GM23338 (cell line): ENCODE measurements at regions not wholly inside any gene's neighbourhood (a gene's known extent, or its start where the extent isn't known, plus 50 kb on each side); places are given as distances from the start of the nearest gene placed in this dataset.

Experiments used
- ATAC-seq: fragments of 200-7000 bp; cut with Tn5 transposase; 3 replicates; pipeline ENCODE4 v1.9.1; 2020
- DNase-seq: peaks from one replicate; pipeline ENCODE4 v3.0.0-alpha.2; 2015; ENCODE audit warnings: low spot score
- H2AFZ ChIP-seq: fragments of 200-600 bp; sonication (generic); 2 replicates; pipeline ENCODE4 v1.8.0; 2016; ENCODE audit warnings: antibody characterized with exemption, mild to moderate bottlenecking, moderate library complexity
- H3F3A ChIP-seq: fragments of 200-600 bp; sonication (generic); replicated peaks from 2 replicates; pipeline ENCODE4 v1.8.0; 2017; ENCODE audit warnings: antibody characterized with exemption, mixed run types, low read depth
- H3K27ac ChIP-seq: fragments of 200-600 bp; sonication (generic); 2 replicates; pipeline ENCODE4 v1.6.1; 2016; ENCODE audit warnings: low read depth
- H3K27me3 ChIP-seq: fragments of 200-600 bp; sonication (generic); 2 replicates; pipeline ENCODE4 v1.8.0; 2016; ENCODE audit warnings: mild to moderate bottlenecking, mixed run types, moderate library complexity; ENCODE audit not compliant: insufficient read depth
- H3K36me3 ChIP-seq: fragments of 200-600 bp; sonication (generic); 2 replicates; pipeline ENCODE4 v1.8.0; 2016; ENCODE audit warnings: mild to moderate bottlenecking; ENCODE audit not compliant: insufficient read depth
- H3K4me1 ChIP-seq: fragments of 200-600 bp; sonication (generic); 2 replicates; pipeline ENCODE4 v1.8.0; 2016; ENCODE audit warnings: mild to moderate bottlenecking, moderate library complexity; ENCODE audit not compliant: insufficient read depth
- H3K4me2 ChIP-seq: fragments of 200-600 bp; sonication (generic); 2 replicates; pipeline ENCODE4 v1.7.1; 2017; ENCODE audit warnings: mixed run types
- H3K4me3 ChIP-seq: fragments of 200-600 bp; sonication (generic); 2 replicates; pipeline ENCODE4 v1.6.1; 2016; ENCODE audit warnings: mixed run types
- H3K79me2 ChIP-seq: fragments of 200-600 bp; sonication (generic); replicated peaks from 2 replicates; pipeline ENCODE4 v1.8.0; 2017; ENCODE audit warnings: mild to moderate bottlenecking; ENCODE audit not compliant: insufficient read depth
- H3K9me2 ChIP-seq: fragments of 200-600 bp; sonication (generic); 2 replicates; pipeline ENCODE4 v1.8.0; 2017; ENCODE audit not compliant: insufficient read depth
- H4K20me1 ChIP-seq: fragments of 200-600 bp; sonication (generic); replicated peaks from 2 replicates; pipeline ENCODE4 v1.8.0; 2017; ENCODE audit warnings: mild to moderate bottlenecking; ENCODE audit not compliant: insufficient read depth
- H3K27ac Mint-ChIP-seq: 2 replicates; pipeline ENCODE4 v1.8.0; 2020; ENCODE audit warnings: inconsistent platforms, mild to moderate bottlenecking, moderate library complexity, mixed read lengths
- H3K27me3 Mint-ChIP-seq: 3 replicates; pipeline ENCODE4 v1.8.0; 2022; ENCODE audit warnings: low read depth, mild to moderate bottlenecking, moderate library complexity, mixed read lengths, inconsistent platforms; ENCODE audit not compliant: insufficient read depth, poor library complexity
- H3K36me3 Mint-ChIP-seq: 3 replicates; pipeline ENCODE4 v1.8.0; 2021; ENCODE audit warnings: low read depth, mild to moderate bottlenecking, inconsistent platforms, moderate library complexity, mixed read lengths
- H3K4me1 Mint-ChIP-seq: 3 replicates; pipeline ENCODE4 v1.8.0; 2020; ENCODE audit warnings: mild to moderate bottlenecking, inconsistent platforms, mixed read lengths
- H3K4me3 Mint-ChIP-seq: 3 replicates; pipeline ENCODE4 v1.8.0; 2021; ENCODE audit warnings: moderate library complexity, mild to moderate bottlenecking, inconsistent platforms, mixed read lengths
- H3K9me3 Mint-ChIP-seq: 3 replicates; pipeline ENCODE4 v1.8.0; 2020; ENCODE audit warnings: moderate library complexity, mild to moderate bottlenecking, inconsistent platforms, mixed read lengths
- EZH2 ChIP-seq: fragments of 200-600 bp; sonication (generic); IDR thresholded peaks from one replicate; pipeline ENCODE4 v1.8.0; 2017; ENCODE audit warnings: antibody characterized with exemption, mild to moderate bottlenecking, low read depth; ENCODE audit not compliant: unreplicated experiment
- EZH2phosphoT487 ChIP-seq: fragments of 200-600 bp; sonication (generic); IDR thresholded peaks from one replicate; pipeline ENCODE4 v1.8.1; 2018; ENCODE audit warnings: antibody characterized with exemption; ENCODE audit not compliant: unreplicated experiment
- JUNB ChIP-seq: IDR thresholded peaks from one replicate; pipeline ENCODE4 v1.6.1; 2016; ENCODE audit warnings: antibody characterized with exemption; ENCODE audit not compliant: unreplicated experiment
- ZNF114 ChIP-seq: fragments of 250-450 bp; sonication (Bioruptor Pico); IDR thresholded peaks from 2 replicates; pipeline ENCODE4 v1.5.0; 2020; ENCODE audit warnings: mild to moderate bottlenecking, moderate library complexity
- ZNF331 ChIP-seq: fragments of 250-450 bp; sonication (Bioruptor Pico); IDR thresholded peaks from 2 replicates; pipeline ENCODE4 v1.5.0; 2020; ENCODE audit warnings: low read depth, mild to moderate bottlenecking, moderate library complexity
- ZNF462 ChIP-seq: fragments of 250-450 bp; sonication (Bioruptor Pico); IDR thresholded peaks from 2 replicates; pipeline ENCODE4 v1.5.0; 2020; ENCODE audit warnings: mild to moderate bottlenecking, moderate library complexity
- TF ChIP-seq, protein P1 (sequence below), 2 experiments: fragments of 200-600 bp in 1 of 2; sonication (generic) in 1 of 2; conservative IDR thresholded peaks; 2 replicates each; pipeline versions ENCODE4 v1.5.1 to v1.6.1; 2016 to 2017; ENCODE audit warnings: antibody characterized with exemption in 2 of 2, low read depth in 2 of 2, mild to moderate bottlenecking in 2 of 2, moderate library complexity in 1 of 2

DNA sequence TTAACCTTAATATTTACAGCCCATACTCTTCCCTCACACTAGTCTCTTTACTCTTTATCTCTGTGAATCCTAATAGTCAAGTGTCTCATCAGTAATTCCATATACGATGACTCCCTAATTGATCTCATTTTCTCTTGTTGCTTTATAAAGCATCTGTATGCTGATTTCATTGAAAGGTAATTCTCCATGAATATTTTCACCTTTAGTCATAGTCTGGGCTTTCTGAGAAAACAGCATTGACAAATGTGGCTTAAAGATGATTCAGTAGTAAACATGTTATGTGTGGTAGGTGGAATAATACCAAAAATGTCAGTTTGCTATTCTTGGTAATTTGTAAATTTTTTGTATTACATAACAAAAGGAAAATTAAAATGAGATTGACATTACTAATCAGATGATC is 1176.5 kb downstream of the NCAM2 start:
- TF ChIP-seq, protein P1, sequence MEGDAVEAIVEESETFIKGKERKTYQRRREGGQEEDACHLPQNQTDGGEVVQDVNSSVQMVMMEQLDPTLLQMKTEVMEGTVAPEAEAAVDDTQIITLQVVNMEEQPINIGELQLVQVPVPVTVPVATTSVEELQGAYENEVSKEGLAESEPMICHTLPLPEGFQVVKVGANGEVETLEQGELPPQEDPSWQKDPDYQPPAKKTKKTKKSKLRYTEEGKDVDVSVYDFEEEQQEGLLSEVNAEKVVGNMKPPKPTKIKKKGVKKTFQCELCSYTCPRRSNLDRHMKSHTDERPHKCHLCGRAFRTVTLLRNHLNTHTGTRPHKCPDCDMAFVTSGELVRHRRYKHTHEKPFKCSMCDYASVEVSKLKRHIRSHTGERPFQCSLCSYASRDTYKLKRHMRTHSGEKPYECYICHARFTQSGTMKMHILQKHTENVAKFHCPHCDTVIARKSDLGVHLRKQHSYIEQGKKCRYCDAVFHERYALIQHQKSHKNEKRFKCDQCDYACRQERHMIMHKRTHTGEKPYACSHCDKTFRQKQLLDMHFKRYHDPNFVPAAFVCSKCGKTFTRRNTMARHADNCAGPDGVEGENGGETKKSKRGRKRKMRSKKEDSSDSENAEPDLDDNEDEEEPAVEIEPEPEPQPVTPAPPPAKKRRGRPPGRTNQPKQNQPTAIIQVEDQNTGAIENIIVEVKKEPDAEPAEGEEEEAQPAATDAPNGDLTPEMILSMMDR (conservative IDR thresholded peaks at IDR 0.05; ENCODE audit: low read depth in 2 of 2) = no peak
- no peak for TF ChIP-seq ZNF331 (CRISPR knock-in tag)
- no peak for TF ChIP-seq ZNF462 (CRISPR knock-in tag)
- no peak for TF ChIP-seq EZH2
- TF ChIP-seq ZNF114 (CRISPR knock-in tag) = no peak
- no peak for TF ChIP-seq EZH2phosphoT487
- TF ChIP-seq JUNB = no peak
- no peaks in the 10 kb centered on the region for H3K36me3 ChIP-seq
- no peak overlapping the region for H3K27ac ChIP-seq
- no peak for DNase-seq
- Mint-ChIP-seq H3K9me3 (peaks cover 17% of the 10 kb centered on the region), H3K4me3 (no peak overlapping the region), H3K27me3 (peaks cover 5% of the 10 kb centered on the region), H3K27ac (no peak overlapping the region), H3K36me3 (peaks cover 18% of the 10 kb centered on the region; the same call in 2 of the 3 replicates), H3K4me1 (peaks cover 11% of the 10 kb centered on the region)
- H3K27me3 ChIP-seq = no peaks in the 10 kb centered on the region
- no peak overlapping the region for H3K4me3 ChIP-seq
- H3K4me2 ChIP-seq = no peak overlapping the region
- ATAC-seq = no peak
- H3K9me2 ChIP-seq = peaks cover 10% of the 10 kb centered on the region; the same call in 1 of the 2 replicates
- H4K20me1 ChIP-seq = no peaks in the 10 kb centered on the region
- H3K79me2 ChIP-seq = no peaks in the 10 kb centered on the region
- H3F3A ChIP-seq = no peaks in the 10 kb centered on the region
- H3K4me1 ChIP-seq = no peaks in the 10 kb centered on the region
- H2AFZ ChIP-seq = no peak overlapping the region
